GM06990 (cell line): ENCODE measurements at regions not wholly inside any gene's neighbourhood (a gene's known extent, or its start where the extent isn't known, plus 50 kb on each side); places are given as distances from the start of the nearest gene placed in this dataset.
"Not testable (repeated sequence)": the region's sequence is repeated elsewhere in the genome, so short reads cannot be mapped to it uniquely, and the experiment has no call there.

Source experiments
- DNase-seq: peaks from one replicate; pipeline ENCODE4 v3.0.0-alpha.2; 2011; ENCODE audit not compliant: insufficient read length; ENCODE audit errors: extremely low read depth
- H3K27me3 ChIP-seq: replicated peaks from 2 replicates; pipeline ENCODE4 v1.6.0; 2011; ENCODE audit warnings: low read length; ENCODE audit not compliant: control insufficient read depth, insufficient read depth
- H3K36me3 ChIP-seq: 2 replicates; pipeline ENCODE4 v1.5.1; 2011; ENCODE audit warnings: low read length; ENCODE audit not compliant: control insufficient read depth, insufficient read depth
- H3K4me3 ChIP-seq: replicated peaks from 2 replicates; pipeline ENCODE4 v1.5.1; 2011; ENCODE audit warnings: low read depth, mild to moderate bottlenecking, control low read depth, low read length
- CTCF ChIP-seq: IDR thresholded peaks from 2 replicates; pipeline ENCODE4 v1.5.1; 2011; ENCODE audit warnings: low read length, control low read depth, mild to moderate bottlenecking, inconsistent platforms; ENCODE audit not compliant: insufficient read depth, poor library complexity, severe bottlenecking

DNA sequence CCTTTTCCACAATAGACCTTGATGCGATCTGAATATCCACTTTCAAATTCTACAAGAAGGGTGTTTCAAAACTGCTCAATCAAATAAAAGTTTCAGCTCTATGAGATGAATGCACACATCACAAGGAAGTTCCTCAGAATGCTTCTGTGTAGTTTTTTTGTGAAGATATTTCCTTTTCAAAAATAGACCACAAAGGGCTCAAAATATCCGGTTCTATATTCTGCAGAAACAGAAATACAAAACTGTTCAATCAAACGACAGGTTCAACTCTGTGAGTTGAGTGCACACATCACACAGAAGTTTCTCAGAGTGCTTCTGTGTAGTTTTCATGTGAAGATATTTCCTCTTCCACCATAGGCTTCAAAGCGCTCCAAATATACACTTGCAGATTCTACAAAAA, 293.9 kb upstream of the DEFB115 start:
- no peak for TF ChIP-seq CTCF
- Histone ChIP-seq H3K27me3 (no peaks in the 10 kb centered on the region), H3K4me3 (no peak overlapping the region), H3K36me3 (no peaks in the 10 kb centered on the region)
- DNase-seq, result no peak

DNA sequence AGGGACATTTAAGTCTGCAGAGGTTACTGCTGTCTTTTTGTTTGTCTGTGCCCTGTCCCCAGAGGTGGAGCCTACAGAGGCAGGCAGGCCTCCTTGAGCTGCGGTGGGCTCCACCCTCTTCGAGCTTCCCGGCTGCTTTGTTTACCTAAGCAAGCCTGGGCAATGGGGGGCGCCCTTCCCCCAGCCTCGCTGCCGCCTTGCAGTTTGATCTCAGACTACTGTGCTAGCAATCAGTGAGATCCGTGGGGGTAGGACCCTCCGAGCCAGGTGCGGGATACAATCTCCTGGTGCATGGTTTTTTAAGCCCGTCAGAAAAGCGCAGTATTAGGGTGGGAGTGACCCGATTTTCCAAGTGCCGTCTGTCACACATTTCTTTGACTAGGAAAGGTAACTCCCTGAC, 281.6 kb upstream of the DEFB115 start:
- not testable (repeated sequence) for H3K4me3 ChIP-seq, H3K36me3 ChIP-seq, DNase-seq, H3K27me3 ChIP-seq

DNA sequence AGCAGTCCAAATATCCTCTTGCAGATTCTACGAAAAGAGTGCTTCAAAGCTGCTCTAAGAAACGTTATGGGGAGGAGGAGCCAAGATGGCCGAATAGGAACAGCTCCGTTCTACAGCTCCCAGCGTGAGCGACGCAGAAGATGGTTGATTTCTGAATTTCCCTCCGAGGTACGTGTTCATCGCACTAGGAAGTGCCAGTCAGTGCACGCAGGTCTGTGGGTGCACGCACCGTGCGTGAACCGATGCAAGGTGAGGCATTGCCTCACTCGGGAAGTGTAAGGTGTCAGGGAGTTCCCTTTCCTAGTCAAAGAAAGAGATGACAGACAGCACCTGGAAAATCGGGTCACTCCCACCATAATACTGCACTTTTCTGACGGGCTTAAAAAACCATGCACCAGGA, 272.1 kb upstream of the DEFB115 start:
- Histone ChIP-seq H3K4me3 (no peak overlapping the region), H3K36me3 (no peaks in the 10 kb centered on the region), H3K27me3 (no peaks in the 10 kb centered on the region)
- no peak for DNase-seq
- no peak for TF ChIP-seq CTCF
